Liver (tissue), 3 donors: ENCODE measurements at regions not wholly inside any gene's neighbourhood (a gene's known extent, or its start where the extent isn't known, plus 50 kb on each side); places are given as distances from the start of the nearest gene placed in this dataset.

Source experiments
- EGR1 ChIP-seq, 2 donors: IDR thresholded peaks; 2 replicates each; pipeline ENCODE4 v1.6.1; 2016 to 2018; ENCODE audit warnings: antibody characterized with exemption in 2 of 2, low read depth in 2 of 2
- FOXA1 ChIP-seq: IDR thresholded peaks from 2 replicates; pipeline ENCODE4 v1.6.1; 2016; ENCODE audit warnings: antibody characterized with exemption
- GABPA ChIP-seq, 2 donors: IDR thresholded peaks in 1 of 2; conservative IDR thresholded peaks in 1 of 2; 2 replicates each; pipeline ENCODE4 v1.6.1; 2016; ENCODE audit warnings: antibody characterized with exemption in 2 of 2, mild to moderate bottlenecking in 1 of 2, moderate library complexity in 1 of 2
- HNF4A ChIP-seq, 2 donors: conservative IDR thresholded peaks; 2 replicates each; pipeline ENCODE4 v1.6.1; 2016; ENCODE audit warnings: antibody characterized with exemption in 2 of 2, mild to moderate bottlenecking in 2 of 2
- RAD21 ChIP-seq, 2 donors: IDR thresholded peaks; 2 replicates each; pipeline ENCODE4 v1.6.1; 2016; ENCODE audit warnings: antibody characterized with exemption in 2 of 2, mild to moderate bottlenecking in 2 of 2
- RXRA ChIP-seq, 2 donors: IDR thresholded peaks; 2 replicates each; pipeline ENCODE4 v1.6.1; 2017 to 2018; ENCODE audit warnings: antibody characterized with exemption in 2 of 2, mild to moderate bottlenecking in 1 of 2
- SP1 ChIP-seq: IDR thresholded peaks from 2 replicates; pipeline ENCODE4 v1.6.1; 2018; ENCODE audit warnings: antibody characterized with exemption, mild to moderate bottlenecking
- TAF1 ChIP-seq: conservative IDR thresholded peaks from 2 replicates; pipeline ENCODE4 v1.6.1; 2016; ENCODE audit warnings: antibody characterized with exemption, mild to moderate bottlenecking
- YY1 ChIP-seq: IDR thresholded peaks from 2 replicates; pipeline ENCODE4 v1.6.1; 2016; ENCODE audit warnings: antibody characterized with exemption, mild to moderate bottlenecking
- TF ChIP-seq, protein P1 (sequence below): fragments of 150-350 bp; IDR thresholded peaks from 2 replicates; pipeline ENCODE4 v1.5.1; 2017; ENCODE audit warnings: improper control_type of control experiment, low read depth, low read length; ENCODE audit not compliant: missing input control
- TF ChIP-seq, protein P2 (sequence below): IDR thresholded peaks from 2 replicates; pipeline ENCODE4 v1.6.1; 2016; ENCODE audit warnings: antibody characterized with exemption
- TF ChIP-seq, protein P3 (sequence below): IDR thresholded peaks from 2 replicates; pipeline ENCODE4 v1.6.1; 2016; ENCODE audit warnings: antibody characterized with exemption, mild to moderate bottlenecking
- TF ChIP-seq, protein P4 (sequence below): IDR thresholded peaks from 2 replicates; pipeline ENCODE4 v1.6.1; 2016; ENCODE audit warnings: antibody characterized with exemption
- TF ChIP-seq, protein P5 (sequence below): IDR thresholded peaks from 2 replicates; pipeline ENCODE4 v1.6.1; 2016; ENCODE audit warnings: antibody characterized with exemption
- donor health status: healthy.
- donor health status: healthy.

DNA sequence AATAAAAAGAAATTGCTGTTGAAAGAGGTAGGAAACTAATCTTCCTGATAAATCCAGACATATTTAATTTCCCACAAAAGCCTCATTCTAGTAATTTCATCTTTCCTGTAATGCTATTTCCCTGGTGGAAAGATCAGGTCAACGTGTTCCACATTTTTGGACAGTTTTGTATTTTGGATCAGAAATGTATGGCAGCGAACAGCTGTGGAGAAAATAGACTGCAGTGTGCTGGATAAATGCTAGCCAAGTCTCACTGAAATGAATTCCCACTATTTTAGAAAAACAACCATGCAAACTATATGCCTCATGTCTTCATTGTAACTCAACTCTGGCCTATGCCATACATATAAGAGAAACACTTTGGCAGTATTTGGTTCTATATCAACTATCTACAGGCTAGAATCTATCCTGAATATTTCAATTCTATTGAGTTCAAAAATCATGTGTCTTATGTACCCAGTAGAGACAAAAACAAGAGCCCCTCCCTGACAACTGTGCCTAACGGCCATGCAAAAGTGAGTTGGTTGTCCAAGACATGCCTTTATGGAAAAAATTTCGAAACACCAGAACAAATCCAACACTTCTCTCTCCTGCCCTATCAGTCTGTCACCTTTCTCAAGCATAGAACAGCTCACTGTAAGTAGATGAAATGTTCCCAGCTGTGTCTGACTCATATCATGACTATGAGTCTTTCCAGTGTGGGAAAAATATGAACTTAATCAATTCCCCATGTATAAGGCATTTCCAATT, 191.3 kb upstream of the NREP start:
- TF ChIP-seq, protein P1, sequence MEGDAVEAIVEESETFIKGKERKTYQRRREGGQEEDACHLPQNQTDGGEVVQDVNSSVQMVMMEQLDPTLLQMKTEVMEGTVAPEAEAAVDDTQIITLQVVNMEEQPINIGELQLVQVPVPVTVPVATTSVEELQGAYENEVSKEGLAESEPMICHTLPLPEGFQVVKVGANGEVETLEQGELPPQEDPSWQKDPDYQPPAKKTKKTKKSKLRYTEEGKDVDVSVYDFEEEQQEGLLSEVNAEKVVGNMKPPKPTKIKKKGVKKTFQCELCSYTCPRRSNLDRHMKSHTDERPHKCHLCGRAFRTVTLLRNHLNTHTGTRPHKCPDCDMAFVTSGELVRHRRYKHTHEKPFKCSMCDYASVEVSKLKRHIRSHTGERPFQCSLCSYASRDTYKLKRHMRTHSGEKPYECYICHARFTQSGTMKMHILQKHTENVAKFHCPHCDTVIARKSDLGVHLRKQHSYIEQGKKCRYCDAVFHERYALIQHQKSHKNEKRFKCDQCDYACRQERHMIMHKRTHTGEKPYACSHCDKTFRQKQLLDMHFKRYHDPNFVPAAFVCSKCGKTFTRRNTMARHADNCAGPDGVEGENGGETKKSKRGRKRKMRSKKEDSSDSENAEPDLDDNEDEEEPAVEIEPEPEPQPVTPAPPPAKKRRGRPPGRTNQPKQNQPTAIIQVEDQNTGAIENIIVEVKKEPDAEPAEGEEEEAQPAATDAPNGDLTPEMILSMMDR: no peak
- TF ChIP-seq RAD21 (IDR thresholded peaks at IDR 0.05) (no peak), RXRA (IDR thresholded peaks at IDR 0.05) (no peak), EGR1 (IDR thresholded peaks at IDR 0.05; ENCODE audit: low read depth in 2 of 2) (no peak), GABPA (IDR thresholded peaks at IDR 0.05 in 1 of 2, conservative IDR thresholded peaks at IDR 0.05 in 1 of 2) (no peak), HNF4A (conservative IDR thresholded peaks at IDR 0.05) (no peak), YY1 (no peak), FOXA1 (no peak), TAF1 (no peak), SP1 (no peak)
- TF ChIP-seq, protein P2, sequence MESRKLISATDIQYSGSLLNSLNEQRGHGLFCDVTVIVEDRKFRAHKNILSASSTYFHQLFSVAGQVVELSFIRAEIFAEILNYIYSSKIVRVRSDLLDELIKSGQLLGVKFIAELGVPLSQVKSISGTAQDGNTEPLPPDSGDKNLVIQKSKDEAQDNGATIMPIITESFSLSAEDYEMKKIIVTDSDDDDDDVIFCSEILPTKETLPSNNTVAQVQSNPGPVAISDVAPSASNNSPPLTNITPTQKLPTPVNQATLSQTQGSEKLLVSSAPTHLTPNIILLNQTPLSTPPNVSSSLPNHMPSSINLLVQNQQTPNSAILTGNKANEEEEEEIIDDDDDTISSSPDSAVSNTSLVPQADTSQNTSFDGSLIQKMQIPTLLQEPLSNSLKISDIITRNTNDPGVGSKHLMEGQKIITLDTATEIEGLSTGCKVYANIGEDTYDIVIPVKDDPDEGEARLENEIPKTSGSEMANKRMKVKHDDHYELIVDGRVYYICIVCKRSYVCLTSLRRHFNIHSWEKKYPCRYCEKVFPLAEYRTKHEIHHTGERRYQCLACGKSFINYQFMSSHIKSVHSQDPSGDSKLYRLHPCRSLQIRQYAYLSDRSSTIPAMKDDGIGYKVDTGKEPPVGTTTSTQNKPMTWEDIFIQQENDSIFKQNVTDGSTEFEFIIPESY: no peak
- TF ChIP-seq, protein P3, sequence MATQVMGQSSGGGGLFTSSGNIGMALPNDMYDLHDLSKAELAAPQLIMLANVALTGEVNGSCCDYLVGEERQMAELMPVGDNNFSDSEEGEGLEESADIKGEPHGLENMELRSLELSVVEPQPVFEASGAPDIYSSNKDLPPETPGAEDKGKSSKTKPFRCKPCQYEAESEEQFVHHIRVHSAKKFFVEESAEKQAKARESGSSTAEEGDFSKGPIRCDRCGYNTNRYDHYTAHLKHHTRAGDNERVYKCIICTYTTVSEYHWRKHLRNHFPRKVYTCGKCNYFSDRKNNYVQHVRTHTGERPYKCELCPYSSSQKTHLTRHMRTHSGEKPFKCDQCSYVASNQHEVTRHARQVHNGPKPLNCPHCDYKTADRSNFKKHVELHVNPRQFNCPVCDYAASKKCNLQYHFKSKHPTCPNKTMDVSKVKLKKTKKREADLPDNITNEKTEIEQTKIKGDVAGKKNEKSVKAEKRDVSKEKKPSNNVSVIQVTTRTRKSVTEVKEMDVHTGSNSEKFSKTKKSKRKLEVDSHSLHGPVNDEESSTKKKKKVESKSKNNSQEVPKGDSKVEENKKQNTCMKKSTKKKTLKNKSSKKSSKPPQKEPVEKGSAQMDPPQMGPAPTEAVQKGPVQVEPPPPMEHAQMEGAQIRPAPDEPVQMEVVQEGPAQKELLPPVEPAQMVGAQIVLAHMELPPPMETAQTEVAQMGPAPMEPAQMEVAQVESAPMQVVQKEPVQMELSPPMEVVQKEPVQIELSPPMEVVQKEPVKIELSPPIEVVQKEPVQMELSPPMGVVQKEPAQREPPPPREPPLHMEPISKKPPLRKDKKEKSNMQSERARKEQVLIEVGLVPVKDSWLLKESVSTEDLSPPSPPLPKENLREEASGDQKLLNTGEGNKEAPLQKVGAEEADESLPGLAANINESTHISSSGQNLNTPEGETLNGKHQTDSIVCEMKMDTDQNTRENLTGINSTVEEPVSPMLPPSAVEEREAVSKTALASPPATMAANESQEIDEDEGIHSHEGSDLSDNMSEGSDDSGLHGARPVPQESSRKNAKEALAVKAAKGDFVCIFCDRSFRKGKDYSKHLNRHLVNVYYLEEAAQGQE: no peak
- TF ChIP-seq, protein P4, sequence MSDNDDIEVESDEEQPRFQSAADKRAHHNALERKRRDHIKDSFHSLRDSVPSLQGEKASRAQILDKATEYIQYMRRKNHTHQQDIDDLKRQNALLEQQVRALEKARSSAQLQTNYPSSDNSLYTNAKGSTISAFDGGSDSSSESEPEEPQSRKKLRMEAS: no peak
- TF ChIP-seq, protein P5, sequence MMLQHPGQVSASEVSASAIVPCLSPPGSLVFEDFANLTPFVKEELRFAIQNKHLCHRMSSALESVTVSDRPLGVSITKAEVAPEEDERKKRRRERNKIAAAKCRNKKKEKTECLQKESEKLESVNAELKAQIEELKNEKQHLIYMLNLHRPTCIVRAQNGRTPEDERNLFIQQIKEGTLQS: no peak
